ENCODE measurements at regions not wholly inside any gene's neighbourhood (a gene's known extent, or its start where the extent isn't known, plus 50 kb on each side); places are given as distances from the start of the nearest gene placed in this dataset.

DNA sequence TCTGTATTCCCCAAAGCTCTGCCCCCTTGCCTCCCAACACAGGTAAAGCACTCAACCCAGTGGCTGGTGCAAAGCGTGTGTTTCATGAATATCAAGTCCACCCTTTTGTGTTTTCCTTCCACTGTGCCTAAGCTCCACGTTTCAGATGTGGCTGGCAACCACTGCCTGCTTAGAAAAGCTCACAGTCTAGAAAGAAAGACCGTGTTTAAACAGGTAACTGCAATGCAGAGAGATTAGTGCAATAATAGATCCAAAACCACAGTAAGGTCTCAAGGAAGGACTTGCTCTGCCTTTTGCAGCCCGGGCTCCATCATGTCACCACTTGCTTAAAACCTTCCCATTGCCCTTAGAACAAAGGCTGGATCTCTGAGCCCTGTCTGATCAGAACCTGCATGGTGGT, 240.2 kb upstream of the C16orf82 start (continued):
- TF ChIP-seq, protein P1, sequence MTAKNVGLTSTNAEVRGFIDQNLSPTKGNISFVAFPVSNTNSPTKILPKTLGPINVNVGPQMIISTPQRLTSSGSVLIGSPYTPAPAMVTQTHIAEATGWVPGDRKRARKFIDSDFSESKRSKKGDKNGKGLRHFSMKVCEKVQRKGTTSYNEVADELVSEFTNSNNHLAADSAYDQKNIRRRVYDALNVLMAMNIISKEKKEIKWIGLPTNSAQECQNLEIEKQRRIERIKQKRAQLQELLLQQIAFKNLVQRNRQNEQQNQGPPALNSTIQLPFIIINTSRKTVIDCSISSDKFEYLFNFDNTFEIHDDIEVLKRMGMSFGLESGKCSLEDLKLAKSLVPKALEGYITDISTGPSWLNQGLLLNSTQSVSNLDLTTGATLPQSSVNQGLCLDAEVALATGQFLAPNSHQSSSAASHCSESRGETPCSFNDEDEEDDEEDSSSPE (CRISPR knock-in tag; IDR thresholded peaks at IDR 0.05), result no peak
- TF ChIP-seq, protein P2, sequence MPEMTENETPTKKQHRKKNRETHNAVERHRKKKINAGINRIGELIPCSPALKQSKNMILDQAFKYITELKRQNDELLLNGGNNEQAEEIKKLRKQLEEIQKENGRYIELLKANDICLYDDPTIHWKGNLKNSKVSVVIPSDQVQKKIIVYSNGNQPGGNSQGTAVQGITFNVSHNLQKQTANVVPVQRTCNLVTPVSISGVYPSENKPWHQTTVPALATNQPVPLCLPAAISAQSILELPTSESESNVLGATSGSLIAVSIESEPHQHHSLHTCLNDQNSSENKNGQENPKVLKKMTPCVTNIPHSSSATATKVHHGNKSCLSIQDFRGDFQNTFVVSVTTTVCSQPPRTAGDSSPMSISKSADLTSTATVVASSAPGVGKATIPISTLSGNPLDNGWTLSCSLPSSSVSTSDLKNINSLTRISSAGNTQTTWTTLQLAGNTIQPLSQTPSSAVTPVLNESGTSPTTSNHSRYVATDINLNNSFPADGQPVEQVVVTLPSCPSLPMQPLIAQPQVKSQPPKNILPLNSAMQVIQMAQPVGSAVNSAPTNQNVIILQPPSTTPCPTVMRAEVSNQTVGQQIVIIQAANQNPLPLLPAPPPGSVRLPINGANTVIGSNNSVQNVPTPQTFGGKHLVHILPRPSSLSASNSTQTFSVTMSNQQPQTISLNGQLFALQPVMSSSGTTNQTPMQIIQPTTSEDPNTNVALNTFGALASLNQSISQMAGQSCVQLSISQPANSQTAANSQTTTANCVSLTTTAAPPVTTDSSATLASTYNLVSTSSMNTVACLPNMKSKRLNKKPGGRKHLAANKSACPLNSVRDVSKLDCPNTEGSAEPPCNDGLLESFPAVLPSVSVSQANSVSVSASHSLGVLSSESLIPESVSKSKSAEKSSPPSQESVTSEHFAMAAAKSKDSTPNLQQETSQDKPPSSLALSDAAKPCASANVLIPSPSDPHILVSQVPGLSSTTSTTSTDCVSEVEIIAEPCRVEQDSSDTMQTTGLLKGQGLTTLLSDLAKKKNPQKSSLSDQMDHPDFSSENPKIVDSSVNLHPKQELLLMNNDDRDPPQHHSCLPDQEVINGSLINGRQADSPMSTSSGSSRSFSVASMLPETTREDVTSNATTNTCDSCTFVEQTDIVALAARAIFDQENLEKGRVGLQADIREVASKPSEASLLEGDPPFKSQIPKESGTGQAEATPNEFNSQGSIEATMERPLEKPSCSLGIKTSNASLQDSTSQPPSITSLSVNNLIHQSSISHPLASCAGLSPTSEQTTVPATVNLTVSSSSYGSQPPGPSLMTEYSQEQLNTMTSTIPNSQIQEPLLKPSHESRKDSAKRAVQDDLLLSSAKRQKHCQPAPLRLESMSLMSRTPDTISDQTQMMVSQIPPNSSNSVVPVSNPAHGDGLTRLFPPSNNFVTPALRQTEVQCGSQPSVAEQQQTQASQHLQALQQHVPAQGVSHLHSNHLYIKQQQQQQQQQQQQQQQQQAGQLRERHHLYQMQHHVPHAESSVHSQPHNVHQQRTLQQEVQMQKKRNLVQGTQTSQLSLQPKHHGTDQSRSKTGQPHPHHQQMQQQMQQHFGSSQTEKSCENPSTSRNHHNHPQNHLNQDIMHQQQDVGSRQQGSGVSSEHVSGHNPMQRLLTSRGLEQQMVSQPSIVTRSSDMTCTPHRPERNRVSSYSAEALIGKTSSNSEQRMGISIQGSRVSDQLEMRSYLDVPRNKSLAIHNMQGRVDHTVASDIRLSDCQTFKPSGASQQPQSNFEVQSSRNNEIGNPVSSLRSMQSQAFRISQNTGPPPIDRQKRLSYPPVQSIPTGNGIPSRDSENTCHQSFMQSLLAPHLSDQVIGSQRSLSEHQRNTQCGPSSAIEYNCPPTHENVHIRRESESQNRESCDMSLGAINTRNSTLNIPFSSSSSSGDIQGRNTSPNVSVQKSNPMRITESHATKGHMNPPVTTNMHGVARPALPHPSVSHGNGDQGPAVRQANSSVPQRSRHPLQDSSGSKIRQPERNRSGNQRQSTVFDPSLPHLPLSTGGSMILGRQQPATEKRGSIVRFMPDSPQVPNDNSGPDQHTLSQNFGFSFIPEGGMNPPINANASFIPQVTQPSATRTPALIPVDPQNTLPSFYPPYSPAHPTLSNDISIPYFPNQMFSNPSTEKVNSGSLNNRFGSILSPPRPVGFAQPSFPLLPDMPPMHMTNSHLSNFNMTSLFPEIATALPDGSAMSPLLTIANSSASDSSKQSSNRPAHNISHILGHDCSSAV (CRISPR knock-in tag; IDR thresholded peaks at IDR 0.05; ENCODE audit: borderline replicate concordance), result no peak
- TF ChIP-seq, protein P3, sequence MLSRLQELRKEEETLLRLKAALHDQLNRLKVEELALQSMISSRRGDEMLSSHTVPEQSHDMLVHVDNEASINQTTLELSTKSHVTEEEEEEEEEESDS (CRISPR knock-in tag; IDR thresholded peaks at IDR 0.05; ENCODE audit: borderline replicate concordance), result no peak
- no peak for TF ChIP-seq ZNF326 (CRISPR knock-in tag; IDR thresholded peaks at IDR 0.05; ENCODE audit: borderline replicate concordance)
- TF ChIP-seq ZNF605 (CRISPR knock-in tag; IDR thresholded peaks at IDR 0.05), result no peak

Data from HepG2 (cell line).